ENCODE measurements at regions not wholly inside any gene's neighbourhood (a gene's known extent, or its start where the extent isn't known, plus 50 kb on each side); places are given as distances from the start of the nearest gene placed in this dataset.

GRCh38 chr10:43869669-43870322, 221.1 kb upstream of the ZNF32 start:
- DNase-seq (ENCODE audit: low read depth): no peak

GRCh38 chr10:43868952-43869351, 220.3 kb upstream of the ZNF32 start:
- no peak for DNase-seq (ENCODE audit: low read depth)

- peak; percentile 80 for DNase-seq (ENCODE audit: low read depth)
Measured at GRCh38 chr10:43867667-43868565, 219.2 kb upstream of the ZNF32 start.

- DNase-seq (ENCODE audit: low read depth): no peak
Measured at GRCh38 chr10:43867113-43867512, 218.4 kb upstream of the ZNF32 start.

GRCh38 chr10:43866712-43867111, 218.0 kb upstream of the ZNF32 start:
- DNase-seq (ENCODE audit: low read depth): no peak

- DNase-seq (ENCODE audit: low read depth): no peak
Measured at GRCh38 chr10:43865265-43866135, 216.8 kb upstream of the ZNF32 start.

GRCh38 chr10:43864656-43865055, 216.0 kb upstream of the ZNF32 start:
- DNase-seq (ENCODE audit: low read depth): no peak

- peak; percentile 82 for DNase-seq (ENCODE audit: low read depth)
Measured at GRCh38 chr10:43863859-43864591, 215.3 kb upstream of the ZNF32 start.

- no peak for DNase-seq (ENCODE audit: low read depth)
Measured at GRCh38 chr10:43863270-43863669, 214.6 kb upstream of the ZNF32 start.

GRCh38 chr10:43862756-43863155, 214.1 kb upstream of the ZNF32 start:
- no peak for DNase-seq (ENCODE audit: low read depth)

- peak; percentile 99 for DNase-seq (ENCODE audit: low read depth)
Measured at GRCh38 chr10:43861966-43862751, 213.5 kb upstream of the ZNF32 start.

- DNase-seq (ENCODE audit: low read depth): no peak
Measured at GRCh38 chr10:43859016-43859525, 210.4 kb upstream of the ZNF32 start.

- DNase-seq (ENCODE audit: low read depth): no peak
Measured at GRCh38 chr10:43857931-43858315, 209.2 kb upstream of the ZNF32 start.

- peak; percentile 33 for DNase-seq (ENCODE audit: low read depth)
Measured at GRCh38 chr10:43857206-43857930, 208.7 kb upstream of the ZNF32 start.

GRCh38 chr10:43856299-43856698, 207.6 kb upstream of the ZNF32 start:
- no peak for DNase-seq (ENCODE audit: low read depth)

- DNase-seq (ENCODE audit: low read depth): no peak
Measured at GRCh38 chr10:43855667-43856210, 207.1 kb upstream of the ZNF32 start.

GRCh38 chr10:43854007-43854406, 205.3 kb upstream of the ZNF32 start:
- DNase-seq (ENCODE audit: low read depth): peak; percentile 72

GRCh38 chr10:43853369-43853768, 204.7 kb upstream of the ZNF32 start:
- no peak for DNase-seq (ENCODE audit: low read depth)

- no peak for DNase-seq (ENCODE audit: low read depth)
Measured at GRCh38 chr10:43852644-43853214, 204.0 kb upstream of the ZNF32 start.

Measured in fibroblast of gingiva (primary cell).